HEK293T (cell line): ENCODE measurements at regions not wholly inside any gene's neighbourhood (a gene's known extent, or its start where the extent isn't known, plus 50 kb on each side); places are given as distances from the start of the nearest gene placed in this dataset.

Source experiments
- ARNT ChIP-seq: fragments of 450-650 bp; IDR thresholded peaks from 2 replicates; pipeline ENCODE4 v1.6.1; 2017; ENCODE audit warnings: mild to moderate bottlenecking
- BHLHE40 ChIP-seq: fragments of 450-650 bp; IDR thresholded peaks from 2 replicates; pipeline ENCODE4 v1.6.1; 2016; ENCODE audit warnings: mild to moderate bottlenecking, moderate library complexity, borderline replicate concordance
- FOXK2 ChIP-seq: fragments of 450-650 bp; IDR thresholded peaks from 2 replicates; pipeline ENCODE4 v1.6.1; 2016; ENCODE audit warnings: mild to moderate bottlenecking
- NFRKB ChIP-seq: fragments of 450-650 bp; IDR thresholded peaks from 2 replicates; pipeline ENCODE4 v1.6.1; 2016; ENCODE audit warnings: mild to moderate bottlenecking, moderate library complexity
- SP1 ChIP-seq: fragments of 450-650 bp; IDR thresholded peaks from 2 replicates; pipeline ENCODE4 v1.6.1; 2017
- TARDBP ChIP-seq: fragments of 450-650 bp; IDR thresholded peaks from 2 replicates; pipeline ENCODE4 v1.6.1; 2016

DNA sequence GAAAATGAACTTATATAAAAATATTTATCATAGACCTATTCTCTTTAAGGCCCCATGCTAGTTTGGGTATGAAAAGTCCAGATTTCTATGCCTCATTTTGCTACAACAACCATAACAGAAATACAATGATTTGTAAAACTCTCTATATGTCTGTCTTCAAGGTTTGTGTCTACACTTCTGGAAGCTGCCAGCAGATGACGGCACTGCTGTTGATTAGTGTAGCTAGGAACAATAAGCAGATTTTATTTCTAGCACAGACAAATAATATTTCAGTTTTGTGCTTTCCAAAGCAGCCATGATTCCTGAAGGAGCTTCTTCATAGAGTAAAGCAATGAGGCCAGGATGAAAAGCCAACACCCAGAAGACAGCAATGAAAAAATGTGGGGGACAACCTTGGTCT lies 779.6 kb upstream of the ADGRL2 start:
- TF ChIP-seq FOXK2 = no peak
- no peak for TF ChIP-seq SP1
- TF ChIP-seq BHLHE40 = no peak
- TF ChIP-seq NFRKB = no peak
- TF ChIP-seq ARNT = no peak
- TF ChIP-seq TARDBP = no peak
